ENCODE measurements at regions not wholly inside any gene's neighbourhood (a gene's known extent, or its start where the extent isn't known, plus 50 kb on each side); places are given as distances from the start of the nearest gene placed in this dataset.

DNA sequence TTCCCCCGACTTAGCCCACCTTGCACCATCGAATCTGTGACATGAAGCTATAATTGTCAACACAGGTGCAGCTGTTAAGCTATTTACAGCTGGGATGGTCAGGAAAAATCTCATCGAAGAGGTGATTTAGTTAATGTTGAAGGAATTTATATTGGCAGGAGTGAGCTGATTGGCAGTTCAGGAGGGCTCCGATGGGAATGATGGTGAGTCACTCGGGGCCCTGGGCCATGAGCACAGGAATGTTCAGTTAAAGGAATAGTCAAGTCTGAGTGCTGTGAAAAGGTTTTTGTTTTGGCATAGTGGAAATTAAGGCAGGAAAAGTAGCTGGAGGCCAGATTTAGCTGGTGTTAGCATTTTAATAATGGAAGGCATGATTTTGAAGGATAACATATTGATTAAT is 95.7 kb downstream of the OXSM start:
- Histone ChIP-seq H3K4me1 (ENCODE audit: control insufficient read depth in 4 of 4, insufficient read depth in 4 of 4, low read length in 3 of 4) (no peaks in the 10 kb centered on the region), H3K9me3 (ENCODE audit: control insufficient read depth in 4 of 4, low read length in 3 of 4) (no peaks in the 10 kb centered on the region), H3K27ac (ENCODE audit: low read depth in 1 of 2, low read length in 2 of 2) (no peak overlapping the region), H3K27me3 (ENCODE audit: control insufficient read depth in 4 of 4, insufficient read depth in 4 of 4, low read length in 3 of 4) (no peaks in the 10 kb centered on the region), H3K9ac (ENCODE audit: low read depth in 1 of 2, low read length in 2 of 2) (no peak overlapping the region), H3K4me3 (ENCODE audit: low read depth in 1 of 3, low read length in 3 of 3) (no peak overlapping the region), H3K36me3 (ENCODE audit: control insufficient read depth in 4 of 4, insufficient read depth in 3 of 4, low read depth in 1 of 4, low read length in 3 of 4) (no peaks in the 10 kb centered on the region)
- 79% methylated on average over 5 of the region's 5 CpGs for WGBS
- no peak for DNase-seq (ENCODE audit: low spot score)
- TF ChIP-seq TAF1 (conservative IDR thresholded peaks at IDR 0.05) (no peak), CTCF (IDR thresholded peaks at IDR 0.05; ENCODE audit: low read depth, low read length, missing input control) (no peak), SP1 (IDR thresholded peaks at IDR 0.05) (no peak), YY1 (IDR thresholded peaks at IDR 0.05) (no peak), HNF4A (conservative IDR thresholded peaks at IDR 0.05) (no peak), REST (IDR thresholded peaks at IDR 0.05) (no peak), NR2F2 (IDR thresholded peaks at IDR 0.05) (no peak), JUND (IDR thresholded peaks at IDR 0.05) (no peak), ZBTB33 (IDR thresholded peaks at IDR 0.05) (no peak), GABPA (IDR thresholded peaks at IDR 0.05 in 1 of 2, conservative IDR thresholded peaks at IDR 0.05 in 1 of 2) (no peak), EGR1 (IDR thresholded peaks at IDR 0.05; ENCODE audit: low read depth in 2 of 2) (no peak), RXRA (IDR thresholded peaks at IDR 0.05) (no peak), HNF4G (IDR thresholded peaks at IDR 0.05) (no peak), FOXA1 (IDR thresholded peaks at IDR 0.05) (no peak)
- TF ChIP-seq, protein P1, sequence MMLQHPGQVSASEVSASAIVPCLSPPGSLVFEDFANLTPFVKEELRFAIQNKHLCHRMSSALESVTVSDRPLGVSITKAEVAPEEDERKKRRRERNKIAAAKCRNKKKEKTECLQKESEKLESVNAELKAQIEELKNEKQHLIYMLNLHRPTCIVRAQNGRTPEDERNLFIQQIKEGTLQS (IDR thresholded peaks at IDR 0.05) = no peak
- TF ChIP-seq, protein P2, sequence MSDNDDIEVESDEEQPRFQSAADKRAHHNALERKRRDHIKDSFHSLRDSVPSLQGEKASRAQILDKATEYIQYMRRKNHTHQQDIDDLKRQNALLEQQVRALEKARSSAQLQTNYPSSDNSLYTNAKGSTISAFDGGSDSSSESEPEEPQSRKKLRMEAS (IDR thresholded peaks at IDR 0.05) = no peak

DNA sequence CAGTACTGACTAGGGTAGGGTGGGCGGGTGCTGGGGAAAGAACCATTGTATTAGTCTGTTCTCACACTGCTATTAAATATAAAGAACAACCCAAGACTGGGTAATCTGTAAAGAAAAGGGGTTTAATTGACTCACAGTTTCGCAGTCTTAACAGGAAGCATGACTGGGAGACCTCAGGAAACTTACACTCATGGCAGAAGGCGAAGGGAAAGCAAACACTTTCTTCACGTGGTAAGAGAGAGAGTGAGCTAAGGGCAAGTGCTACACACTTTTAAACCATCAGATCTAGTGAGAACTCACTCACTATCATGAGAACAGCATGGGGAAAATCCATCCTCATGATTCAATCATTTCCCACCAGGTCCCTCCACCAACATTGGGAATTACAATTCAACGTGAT is 98.0 kb downstream of the OXSM start:
- Histone ChIP-seq H3K36me3 (ENCODE audit: control insufficient read depth in 4 of 4, insufficient read depth in 3 of 4, low read depth in 1 of 4, low read length in 3 of 4) (no peaks in the 10 kb centered on the region), H3K27me3 (ENCODE audit: control insufficient read depth in 4 of 4, insufficient read depth in 4 of 4, low read length in 3 of 4) (no peaks in the 10 kb centered on the region), H3K9ac (ENCODE audit: low read depth in 1 of 2, low read length in 2 of 2) (no peak overlapping the region), H3K4me3 (ENCODE audit: low read depth in 1 of 3, low read length in 3 of 3) (no peak overlapping the region), H3K4me1 (ENCODE audit: control insufficient read depth in 4 of 4, insufficient read depth in 4 of 4, low read length in 3 of 4) (peaks cover 0 to 1% (median 0%) of the 10 kb centered on the region in 4 donors), H3K27ac (ENCODE audit: low read depth in 1 of 2, low read length in 2 of 2) (no peak overlapping the region), H3K9me3 (ENCODE audit: control insufficient read depth in 4 of 4, low read length in 3 of 4) (no peaks in the 10 kb centered on the region)
- no peak for DNase-seq (ENCODE audit: low spot score)
- 81% methylated on average over 5 of the region's 5 CpGs for whole genome bisulfite sequencing
- TF ChIP-seq, protein P1 (IDR thresholded peaks at IDR 0.05) = no peak
- TF ChIP-seq YY1 (IDR thresholded peaks at IDR 0.05) (no peak), FOXA2 (IDR thresholded peaks at IDR 0.05) (no peak), NR2F2 (IDR thresholded peaks at IDR 0.05) (no peak), REST (IDR thresholded peaks at IDR 0.05) (no peak), ZBTB33 (IDR thresholded peaks at IDR 0.05) (no peak)
- TF ChIP-seq, protein P2 (IDR thresholded peaks at IDR 0.05) = no peak

Measured in liver (tissue), 8 donors.